ENCODE measurements at regions not wholly inside any gene's neighbourhood (a gene's known extent, or its start where the extent isn't known, plus 50 kb on each side); places are given as distances from the start of the nearest gene placed in this dataset.

GRCh38 chr1:5227114-5227513 lies 572.7 kb downstream of the AJAP1 start:
- no peak for DNase-seq (ENCODE audit: low read depth)

- no peak for DNase-seq (ENCODE audit: low read depth)
Measured at GRCh38 chr1:5225707-5226704, 571.6 kb downstream of the AJAP1 start.

- DNase-seq (ENCODE audit: low read depth), result no peak
Measured at GRCh38 chr1:5223206-5223605, 568.8 kb downstream of the AJAP1 start.

- no peak for DNase-seq (ENCODE audit: low read depth)
Measured at GRCh38 chr1:5222626-5223025, 568.2 kb downstream of the AJAP1 start.

- no peak for DNase-seq (ENCODE audit: low read depth)
Measured at GRCh38 chr1:5221451-5221850, 567.0 kb downstream of the AJAP1 start.

- DNase-seq (ENCODE audit: low read depth), result no peak
Measured at GRCh38 chr1:5220821-5221220, 566.4 kb downstream of the AJAP1 start.

- no peak for DNase-seq (ENCODE audit: low read depth)
Measured at GRCh38 chr1:5220421-5220820, 566.0 kb downstream of the AJAP1 start.

- DNase-seq (ENCODE audit: low read depth), result no peak
Measured at GRCh38 chr1:5200006-5200405, 545.6 kb downstream of the AJAP1 start.

GRCh38 chr1:5198328-5198727 lies 543.9 kb downstream of the AJAP1 start:
- DNase-seq (ENCODE audit: low read depth), result no peak

GRCh38 chr1:5191470-5191869 lies 537.1 kb downstream of the AJAP1 start:
- no peak for DNase-seq (ENCODE audit: low read depth)

- DNase-seq (ENCODE audit: low read depth), result no peak
Measured at GRCh38 chr1:5189384-5189783, 535.0 kb downstream of the AJAP1 start.

GRCh38 chr1:5165762-5166161 lies 511.4 kb downstream of the AJAP1 start:
- no peak for DNase-seq (ENCODE audit: low read depth)

- DNase-seq (ENCODE audit: low read depth), result no peak
Measured at GRCh38 chr1:5164158-5164557, 509.7 kb downstream of the AJAP1 start.

GRCh38 chr1:5161372-5161771 lies 507.0 kb downstream of the AJAP1 start:
- DNase-seq (ENCODE audit: low read depth), result no peak

- no peak for DNase-seq (ENCODE audit: low read depth)
Measured at GRCh38 chr1:5157175-5157574, 502.8 kb downstream of the AJAP1 start.

- DNase-seq (ENCODE audit: low read depth), result no peak
Measured at GRCh38 chr1:5156416-5157120, 502.2 kb downstream of the AJAP1 start.

GRCh38 chr1:5151511-5151910 lies 497.1 kb downstream of the AJAP1 start:
- DNase-seq (ENCODE audit: low read depth), result no peak

- no peak for DNase-seq (ENCODE audit: low read depth)
Measured at GRCh38 chr1:5150191-5150590, 495.8 kb downstream of the AJAP1 start.

- no peak for DNase-seq (ENCODE audit: low read depth)
Measured at GRCh38 chr1:5147806-5148205, 493.4 kb downstream of the AJAP1 start.

- DNase-seq (ENCODE audit: low read depth), result no peak
Measured at GRCh38 chr1:5142389-5142788, 488.0 kb downstream of the AJAP1 start.

GRCh38 chr1:5141750-5142149 lies 487.3 kb downstream of the AJAP1 start:
- DNase-seq (ENCODE audit: low read depth), result no peak

- DNase-seq (ENCODE audit: low read depth), result no peak
Measured at GRCh38 chr1:5140962-5141361, 486.6 kb downstream of the AJAP1 start.

GRCh38 chr1:5140136-5140535 lies 485.7 kb downstream of the AJAP1 start:
- no peak for DNase-seq (ENCODE audit: low read depth)

All from GM04504 (cell line).